NB4 (cell line): ENCODE measurements at regions not wholly inside any gene's neighbourhood (a gene's known extent, or its start where the extent isn't known, plus 50 kb on each side); places are given as distances from the start of the nearest gene placed in this dataset.

ENCODE experiments used
- POLR2A ChIP-seq: IDR thresholded peaks from 2 replicates; pipeline ENCODE4 v1.6.1; 2011; ENCODE audit warnings: mild to moderate bottlenecking; ENCODE audit not compliant: insufficient read length; ENCODE audit errors: extremely low read depth
- TF ChIP-seq, protein P1 (sequence below): IDR thresholded peaks from one replicate; pipeline ENCODE4 v1.5.1; 2012; ENCODE audit warnings: low read depth, low read length

DNA sequence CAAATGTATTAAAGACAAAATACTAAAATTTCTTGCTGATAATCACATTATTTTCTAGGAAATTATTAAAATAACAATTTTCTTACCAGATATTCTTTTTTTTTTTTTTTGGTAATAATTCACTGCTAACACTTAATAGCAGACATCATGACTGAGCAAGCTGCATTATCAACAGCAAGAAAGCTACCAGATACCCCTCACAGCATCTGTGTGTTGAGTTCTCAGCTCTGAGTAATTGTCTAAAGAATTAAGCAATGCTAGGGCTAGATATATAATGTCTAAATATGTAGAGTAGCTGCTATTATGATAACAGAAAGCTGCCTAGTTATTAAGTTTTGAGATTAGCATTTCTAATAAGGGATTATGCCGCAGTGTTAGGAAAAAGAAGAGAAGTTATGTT is 754.3 kb upstream of the PKDCC start:
- TF ChIP-seq, protein P1, sequence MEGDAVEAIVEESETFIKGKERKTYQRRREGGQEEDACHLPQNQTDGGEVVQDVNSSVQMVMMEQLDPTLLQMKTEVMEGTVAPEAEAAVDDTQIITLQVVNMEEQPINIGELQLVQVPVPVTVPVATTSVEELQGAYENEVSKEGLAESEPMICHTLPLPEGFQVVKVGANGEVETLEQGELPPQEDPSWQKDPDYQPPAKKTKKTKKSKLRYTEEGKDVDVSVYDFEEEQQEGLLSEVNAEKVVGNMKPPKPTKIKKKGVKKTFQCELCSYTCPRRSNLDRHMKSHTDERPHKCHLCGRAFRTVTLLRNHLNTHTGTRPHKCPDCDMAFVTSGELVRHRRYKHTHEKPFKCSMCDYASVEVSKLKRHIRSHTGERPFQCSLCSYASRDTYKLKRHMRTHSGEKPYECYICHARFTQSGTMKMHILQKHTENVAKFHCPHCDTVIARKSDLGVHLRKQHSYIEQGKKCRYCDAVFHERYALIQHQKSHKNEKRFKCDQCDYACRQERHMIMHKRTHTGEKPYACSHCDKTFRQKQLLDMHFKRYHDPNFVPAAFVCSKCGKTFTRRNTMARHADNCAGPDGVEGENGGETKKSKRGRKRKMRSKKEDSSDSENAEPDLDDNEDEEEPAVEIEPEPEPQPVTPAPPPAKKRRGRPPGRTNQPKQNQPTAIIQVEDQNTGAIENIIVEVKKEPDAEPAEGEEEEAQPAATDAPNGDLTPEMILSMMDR: no peak
- no peak for TF ChIP-seq POLR2A
